ENCODE measurements at regions not wholly inside any gene's neighbourhood (a gene's known extent, or its start where the extent isn't known, plus 50 kb on each side); places are given as distances from the start of the nearest gene placed in this dataset.

- no peak for DNase-seq
Observed at GRCh38 chr6:19492636-19493405, 344.3 kb upstream of the ID4 start.

- no peak for DNase-seq
Observed at GRCh38 chr6:19501737-19502245, 335.4 kb upstream of the ID4 start.

- peak; percentile 15 for DNase-seq
Observed at GRCh38 chr6:19502301-19502700, 334.9 kb upstream of the ID4 start.

- no peak for DNase-seq
Observed at GRCh38 chr6:19515939-19516338, 321.2 kb upstream of the ID4 start.

- peak; percentile 3 for DNase-seq
Observed at GRCh38 chr6:19519941-19520340, 317.2 kb upstream of the ID4 start.

- DNase-seq = no peak
Observed at GRCh38 chr6:19524366-19525186, 312.6 kb upstream of the ID4 start.

GRCh38 chr6:19525673-19526072 lies 311.5 kb upstream of the ID4 start:
- no peak for DNase-seq

GRCh38 chr6:19530188-19530587 lies 307.0 kb upstream of the ID4 start:
- no peak for DNase-seq

- no peak for DNase-seq
Observed at GRCh38 chr6:19535351-19535750, 301.8 kb upstream of the ID4 start.

- DNase-seq = peak; percentile 39
Observed at GRCh38 chr6:19536838-19537237, 300.3 kb upstream of the ID4 start.

GRCh38 chr6:19538096-19538495 lies 299.1 kb upstream of the ID4 start:
- DNase-seq = no peak

GRCh38 chr6:19547507-19547906 lies 289.7 kb upstream of the ID4 start:
- DNase-seq = no peak

- no peak for DNase-seq
Observed at GRCh38 chr6:19549109-19549508, 288.1 kb upstream of the ID4 start.

GRCh38 chr6:19550380-19550779 lies 286.8 kb upstream of the ID4 start:
- DNase-seq = no peak

GRCh38 chr6:19551611-19552010 lies 285.6 kb upstream of the ID4 start:
- DNase-seq = no peak

GRCh38 chr6:19552076-19552475 lies 285.1 kb upstream of the ID4 start:
- DNase-seq = peak; percentile 27

GRCh38 chr6:19552588-19552987 lies 284.6 kb upstream of the ID4 start:
- DNase-seq = no peak

GRCh38 chr6:19554356-19555225 lies 282.6 kb upstream of the ID4 start:
- DNase-seq = peak; percentile 14

GRCh38 chr6:19557191-19557590 lies 280.0 kb upstream of the ID4 start:
- DNase-seq = no peak

- DNase-seq = no peak
Observed at GRCh38 chr6:19558201-19558600, 279.0 kb upstream of the ID4 start.

- DNase-seq = no peak
Observed at GRCh38 chr6:19558934-19559333, 278.2 kb upstream of the ID4 start.

- DNase-seq = no peak
Observed at GRCh38 chr6:19562468-19562867, 274.7 kb upstream of the ID4 start.

- DNase-seq = no peak
Observed at GRCh38 chr6:19569563-19569962, 267.6 kb upstream of the ID4 start.

Data from fibroblast of upper back skin (primary cell).